Testis (tissue), 2 donors: ENCODE measurements at regions not wholly inside any gene's neighbourhood (a gene's known extent, or its start where the extent isn't known, plus 50 kb on each side); places are given as distances from the start of the nearest gene placed in this dataset.

Experiments
- DNase-seq: peaks from one replicate; pipeline ENCODE4 v3.0.0-alpha.2; 2019
- H3K27ac ChIP-seq, 2 donors: fragments of 200-600 bp; sonication (generic); one replicate each; pipeline ENCODE4 v1.5.1; 2019
- H3K27me3 ChIP-seq: fragments of 200-600 bp; sonication (generic); one replicate; pipeline ENCODE4 v1.5.1; 2019
- H3K36me3 ChIP-seq: fragments of 200-600 bp; sonication (generic); one replicate; pipeline ENCODE4 v1.5.1; 2017; ENCODE audit warnings: low read depth; ENCODE audit errors: missing control alignments
- H3K4me1 ChIP-seq: fragments of 200-600 bp; sonication (generic); one replicate; pipeline ENCODE4 v1.5.1; 2019
- H3K4me3 ChIP-seq, 2 donors: fragments of 200-600 bp; sonication (generic); one replicate each; pipeline ENCODE4 v1.5.1; 2017 to 2019
- H3K9me3 ChIP-seq: fragments of 200-600 bp; sonication (generic); one replicate; pipeline ENCODE4 v1.5.1; 2017
- CTCF ChIP-seq, 3 experiments: fragments of 450-650 bp in 2 of 3; fragments of 200-600 bp in 1 of 3; sonication (generic) in 1 of 3; IDR thresholded peaks; one replicate each; pipeline ENCODE4 v1.5.1; 2016 to 2019; ENCODE audit warnings: antibody characterized with exemption in 3 of 3, mild to moderate bottlenecking in 2 of 3, moderate library complexity in 1 of 3
- POLR2A ChIP-seq: fragments of 450-650 bp; IDR thresholded peaks from one replicate; pipeline ENCODE4 v1.6.1; 2017; ENCODE audit warnings: antibody characterized with exemption, mild to moderate bottlenecking, moderate library complexity
- WGBS, 2 donors: methylation state at CpG; one replicate each; pipeline ENCODE4 v1.1.5; 2018; 5-methylcytosine and 5-hydroxymethylcytosine counted together
- intact Hi-C: fragments of 100-400 bp; cut with DNase I; formaldehyde crosslinking; loops from one replicate; pipeline ENCODE4 v1.15.1; 2023; ENCODE audit warnings: low total_unique reads

- Histone ChIP-seq H3K4me1 (peaks cover 11% of the 10 kb centered on the region), H3K27ac (no peak overlapping the region), H3K4me3 (no peak overlapping the region), H3K9me3 (no peaks in the 10 kb centered on the region), H3K36me3 (no peaks in the 10 kb centered on the region), H3K27me3 (no peaks in the 10 kb centered on the region)
- no peak for TF ChIP-seq POLR2A
- no peak for TF ChIP-seq CTCF (IDR thresholded peaks at IDR 0.05)
- no peak for DNase-seq
- 45 to 55% methylated on average over 2 of the region's 2 CpGs for WGBS, 2 donors
- intact Hi-C loops = no loop called here
These were observed 121.5 kb upstream of the DPP6 start for GRCh38 chr7:153930696-153931095.

- Histone ChIP-seq H3K36me3 (no peaks in the 10 kb centered on the region), H3K9me3 (no peaks in the 10 kb centered on the region), H3K27ac (no peak overlapping the region), H3K4me1 (peaks cover 11% of the 10 kb centered on the region), H3K27me3 (no peaks in the 10 kb centered on the region), H3K4me3 (no peak overlapping the region)
- 74 to 92% methylated on average over 5 of the region's 5 CpGs for WGBS, 2 donors
- no peak for DNase-seq
- no peak for TF ChIP-seq POLR2A
- TF ChIP-seq CTCF (IDR thresholded peaks at IDR 0.05) = no peak
- intact Hi-C loops = no loop called here
These were observed 118.2 kb upstream of the DPP6 start for GRCh38 chr7:153934048-153934447.

GRCh38 chr7:153934629-153935028 is 117.6 kb upstream of the DPP6 start:
- H3K36me3 ChIP-seq = no peaks in the 10 kb centered on the region
- DNase-seq = no peak
- no peaks in the 10 kb centered on the region for H3K9me3 ChIP-seq
- H3K4me3 ChIP-seq = no peak overlapping the region
- TF ChIP-seq CTCF (IDR thresholded peaks at IDR 0.05) (no peak), POLR2A (no peak)
- H3K27me3 ChIP-seq = no peaks in the 10 kb centered on the region
- 77 to 79% methylated on average over 9 to 10 of the region's 10 CpGs for WGBS, 2 donors
- intact Hi-C loops = no loop called here
- H3K4me1 ChIP-seq = peaks cover 11% of the 10 kb centered on the region
- H3K27ac ChIP-seq = no peak overlapping the region

GRCh38 chr7:153935095-153935494 is 117.1 kb upstream of the DPP6 start:
- TF ChIP-seq CTCF (IDR thresholded peaks at IDR 0.05) (no peak), POLR2A (no peak)
- no peaks in the 10 kb centered on the region for H3K36me3 ChIP-seq
- H3K4me3 ChIP-seq = no peak overlapping the region
- no peaks in the 10 kb centered on the region for H3K9me3 ChIP-seq
- H3K27ac ChIP-seq = no peak overlapping the region
- peaks cover 11% of the 10 kb centered on the region for H3K4me1 ChIP-seq
- DNase-seq = no peak
- intact Hi-C loops = no loop called here
- WGBS, 2 donors = 67 to 75% methylated on average over 2 to 13 of the region's 13 CpGs
- no peaks in the 10 kb centered on the region for H3K27me3 ChIP-seq

- Histone ChIP-seq H3K4me3 (no peak overlapping the region), H3K27me3 (no peaks in the 10 kb centered on the region), H3K4me1 (no peaks in the 10 kb centered on the region), H3K9me3 (no peaks in the 10 kb centered on the region), H3K36me3 (no peaks in the 10 kb centered on the region), H3K27ac (no peak overlapping the region)
- WGBS, 2 donors = 89 to 94% methylated on average over 8 of the region's 8 CpGs
- intact Hi-C loops = no loop called here
- TF ChIP-seq POLR2A = no peak
- TF ChIP-seq CTCF (IDR thresholded peaks at IDR 0.05) = no peak
- no peak for DNase-seq
These were observed 113.7 kb upstream of the DPP6 start for GRCh38 chr7:153938451-153938850.
